ENCODE measurements at regions not wholly inside any gene's neighbourhood (a gene's known extent, or its start where the extent isn't known, plus 50 kb on each side); places are given as distances from the start of the nearest gene placed in this dataset.

GRCh38 chr2:185891403-185891802 lies 152.8 kb downstream of the FSIP2 start:
- no peak for TF ChIP-seq CTCF (IDR thresholded peaks at IDR 0.05; ENCODE audit: extremely low read depth, insufficient read depth, missing control alignments)
- no peak for DNase-seq (ENCODE audit: low spot score)
- in situ Hi-C loops (cut with MboI; ENCODE audit: low pct_unique_long_range_greater_than_20kb, low sequenced_read_pairs, unreplicated experiment), result no loop called here

DNA sequence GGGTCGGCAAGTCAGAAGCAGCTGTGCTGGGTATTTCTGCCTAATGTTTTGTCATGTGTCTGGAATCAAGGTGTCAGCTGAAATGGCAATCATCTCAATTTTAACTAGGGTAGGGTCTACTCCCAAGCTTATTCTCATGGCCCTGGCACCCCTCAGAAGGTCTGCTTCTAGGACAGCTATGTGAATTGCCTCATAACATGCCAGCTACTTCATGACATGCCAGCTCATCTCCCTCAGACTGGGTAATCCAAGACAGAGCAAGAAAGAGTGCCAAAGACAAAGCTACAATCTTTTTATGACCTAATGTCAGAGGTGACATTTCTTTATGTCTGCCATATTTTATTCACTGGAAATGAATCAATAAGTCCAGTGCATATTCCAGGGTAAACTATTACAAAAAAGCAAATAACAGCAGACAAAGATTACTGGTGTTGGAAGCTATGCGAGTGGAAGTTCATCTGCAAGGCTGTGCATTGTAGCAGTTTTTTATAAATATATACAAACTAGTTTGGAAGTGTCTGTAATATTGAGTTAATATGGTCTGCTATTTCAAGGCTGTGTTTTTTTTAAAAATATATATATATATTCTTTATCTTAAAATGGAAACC lies 153.3 kb downstream of the FSIP2 start:
- in situ Hi-C loops (cut with MboI; ENCODE audit: low pct_unique_long_range_greater_than_20kb, low sequenced_read_pairs, unreplicated experiment), result no loop called here
- DNase-seq (ENCODE audit: low spot score), result no peak
- TF ChIP-seq CTCF (IDR thresholded peaks at IDR 0.05; ENCODE audit: extremely low read depth, insufficient read depth, missing control alignments), result no peak

DNA sequence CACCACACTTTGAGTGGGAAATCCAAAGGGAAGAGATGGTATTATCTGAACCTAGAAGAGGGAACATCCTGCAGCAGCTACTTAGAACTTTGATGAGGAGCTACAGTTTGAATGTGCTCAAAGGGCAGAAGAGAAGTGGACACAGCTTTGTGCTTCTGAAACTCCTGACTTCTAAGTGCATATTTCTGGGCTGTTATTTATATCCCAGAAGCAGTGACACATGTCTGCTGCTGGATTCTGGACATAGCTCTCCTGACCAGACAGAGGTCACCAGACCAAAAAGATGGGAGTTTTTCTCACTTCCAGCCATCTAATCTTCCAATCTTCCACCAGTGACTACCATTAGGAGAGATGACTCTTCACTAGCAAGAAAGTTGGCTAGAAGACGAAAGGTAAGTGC lies 153.9 kb downstream of the FSIP2 start:
- TF ChIP-seq CTCF (IDR thresholded peaks at IDR 0.05; ENCODE audit: extremely low read depth, insufficient read depth, missing control alignments), result no peak
- in situ Hi-C loops (cut with MboI; ENCODE audit: low pct_unique_long_range_greater_than_20kb, low sequenced_read_pairs, unreplicated experiment), result no loop called here

DNA sequence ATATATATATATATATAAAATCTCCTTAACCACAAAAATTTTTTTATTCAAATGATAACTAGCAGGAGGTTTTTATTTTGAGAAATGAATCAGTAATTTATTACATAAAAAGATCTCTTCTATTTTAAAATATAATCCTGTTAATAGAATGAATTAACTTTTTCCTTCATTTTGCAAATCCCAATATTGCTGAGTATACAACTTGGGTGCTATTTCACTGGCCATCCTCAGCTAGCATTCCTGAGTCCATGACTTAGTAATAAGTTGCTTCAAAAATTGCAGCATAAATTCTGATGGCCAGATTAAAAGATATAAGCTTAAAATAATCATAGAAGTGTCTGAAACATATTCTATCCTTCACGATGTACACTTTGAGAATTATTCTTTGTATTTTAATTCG lies 155.6 kb downstream of the FSIP2 start:
- in situ Hi-C loops (cut with MboI; ENCODE audit: low pct_unique_long_range_greater_than_20kb, low sequenced_read_pairs, unreplicated experiment), result no loop called here
- TF ChIP-seq CTCF (IDR thresholded peaks at IDR 0.05; ENCODE audit: extremely low read depth, insufficient read depth, missing control alignments), result no peak
- no peak for DNase-seq (ENCODE audit: low spot score)

More for the DNA sequence above, 153.9 kb downstream of the FSIP2 start:
- DNase-seq (ENCODE audit: low spot score), result no peak

DNA sequence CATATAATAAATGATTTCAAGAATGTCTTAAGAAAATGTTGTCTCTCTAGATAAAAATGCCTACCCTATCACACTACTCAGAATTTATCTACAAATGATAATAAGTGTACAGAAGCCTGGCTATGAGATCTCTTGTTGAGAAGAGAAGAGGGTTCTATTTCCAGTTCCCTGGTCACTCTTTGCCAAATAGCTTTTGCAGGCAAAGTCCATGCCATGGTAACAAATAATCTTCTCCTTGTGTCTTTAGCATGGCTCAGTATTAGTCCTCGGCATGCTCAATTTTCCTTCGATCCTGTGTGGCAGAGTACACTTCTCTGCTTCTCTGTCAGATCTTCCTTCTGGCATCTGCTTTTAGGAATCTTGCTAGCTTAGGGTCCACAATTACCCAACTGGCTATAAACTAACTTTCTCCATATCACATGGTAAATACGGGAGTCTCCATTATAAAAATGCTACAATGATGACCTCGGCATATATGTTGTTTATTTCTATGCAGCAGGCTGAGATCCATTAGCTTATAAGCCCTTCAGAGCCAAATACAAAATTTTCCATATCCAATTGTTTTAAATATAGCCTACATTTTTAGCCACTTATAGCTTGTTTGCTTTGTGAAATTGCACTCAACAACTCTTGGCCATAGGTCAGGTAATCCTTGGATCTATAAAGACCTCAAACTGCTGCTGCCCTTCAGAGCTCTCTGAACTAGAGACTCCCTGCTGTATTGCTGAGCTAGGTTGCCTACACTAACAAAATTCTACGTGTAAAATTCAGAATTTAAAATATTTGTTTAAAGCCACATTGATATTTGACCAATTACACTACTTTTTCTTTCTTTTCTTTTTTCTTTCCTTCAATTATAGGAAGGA lies 157.5 kb downstream of the FSIP2 start:
- DNase-seq (ENCODE audit: low spot score), result no peak
- in situ Hi-C loops (cut with MboI; ENCODE audit: low pct_unique_long_range_greater_than_20kb, low sequenced_read_pairs, unreplicated experiment), result no loop called here
- no peak for TF ChIP-seq CTCF (IDR thresholded peaks at IDR 0.05; ENCODE audit: extremely low read depth, insufficient read depth, missing control alignments)

GRCh38 chr2:185899366-185899765 lies 160.8 kb downstream of the FSIP2 start:
- DNase-seq (ENCODE audit: low spot score), result no peak
- in situ Hi-C loops (cut with MboI; ENCODE audit: low pct_unique_long_range_greater_than_20kb, low sequenced_read_pairs, unreplicated experiment), result no loop called here
- TF ChIP-seq CTCF (IDR thresholded peaks at IDR 0.05; ENCODE audit: extremely low read depth, insufficient read depth, missing control alignments), result no peak
